ENCODE measurements at regions not wholly inside any gene's neighbourhood (a gene's known extent, or its start where the extent isn't known, plus 50 kb on each side); places are given as distances from the start of the nearest gene placed in this dataset.

DNA sequence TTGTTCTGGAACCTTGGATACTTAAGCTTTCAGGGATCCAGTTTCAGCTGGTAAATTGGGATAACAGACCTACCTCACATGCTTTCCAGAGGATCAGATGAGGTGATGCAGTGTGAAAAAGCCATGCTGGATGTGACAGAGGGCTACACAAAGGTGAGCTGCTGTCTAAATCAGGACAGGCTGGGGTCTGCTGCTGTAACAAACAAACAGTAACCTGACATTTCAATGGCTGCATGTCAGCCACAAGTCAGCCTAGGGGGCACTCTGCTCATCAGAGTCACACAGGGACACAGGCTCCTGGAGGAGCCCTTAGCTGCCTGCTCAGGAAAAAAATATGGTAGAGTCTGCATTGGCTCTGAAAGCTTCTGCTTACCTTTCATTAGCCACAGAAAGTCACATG, 66.7 kb upstream of the EGFLAM start:
- TF ChIP-seq, protein P1, sequence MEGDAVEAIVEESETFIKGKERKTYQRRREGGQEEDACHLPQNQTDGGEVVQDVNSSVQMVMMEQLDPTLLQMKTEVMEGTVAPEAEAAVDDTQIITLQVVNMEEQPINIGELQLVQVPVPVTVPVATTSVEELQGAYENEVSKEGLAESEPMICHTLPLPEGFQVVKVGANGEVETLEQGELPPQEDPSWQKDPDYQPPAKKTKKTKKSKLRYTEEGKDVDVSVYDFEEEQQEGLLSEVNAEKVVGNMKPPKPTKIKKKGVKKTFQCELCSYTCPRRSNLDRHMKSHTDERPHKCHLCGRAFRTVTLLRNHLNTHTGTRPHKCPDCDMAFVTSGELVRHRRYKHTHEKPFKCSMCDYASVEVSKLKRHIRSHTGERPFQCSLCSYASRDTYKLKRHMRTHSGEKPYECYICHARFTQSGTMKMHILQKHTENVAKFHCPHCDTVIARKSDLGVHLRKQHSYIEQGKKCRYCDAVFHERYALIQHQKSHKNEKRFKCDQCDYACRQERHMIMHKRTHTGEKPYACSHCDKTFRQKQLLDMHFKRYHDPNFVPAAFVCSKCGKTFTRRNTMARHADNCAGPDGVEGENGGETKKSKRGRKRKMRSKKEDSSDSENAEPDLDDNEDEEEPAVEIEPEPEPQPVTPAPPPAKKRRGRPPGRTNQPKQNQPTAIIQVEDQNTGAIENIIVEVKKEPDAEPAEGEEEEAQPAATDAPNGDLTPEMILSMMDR (conservative IDR thresholded peaks at IDR 0.05; ENCODE audit: low read depth in 2 of 2): peak in 1 of 2 experiments; percentile 24; a peak in 1 of 4 replicates
- TF ChIP-seq EZH2 (IDR thresholded peaks at IDR 0.05; ENCODE audit: low read depth, unreplicated experiment) (no peak), POLR2AphosphoS5 (IDR thresholded peaks at IDR 0.05; ENCODE audit: low read depth) (no peak), JUNB (IDR thresholded peaks at IDR 0.05; ENCODE audit: unreplicated experiment) (no peak)
